ENCODE measurements at regions not wholly inside any gene's neighbourhood (a gene's known extent, or its start where the extent isn't known, plus 50 kb on each side); places are given as distances from the start of the nearest gene placed in this dataset.

DNA sequence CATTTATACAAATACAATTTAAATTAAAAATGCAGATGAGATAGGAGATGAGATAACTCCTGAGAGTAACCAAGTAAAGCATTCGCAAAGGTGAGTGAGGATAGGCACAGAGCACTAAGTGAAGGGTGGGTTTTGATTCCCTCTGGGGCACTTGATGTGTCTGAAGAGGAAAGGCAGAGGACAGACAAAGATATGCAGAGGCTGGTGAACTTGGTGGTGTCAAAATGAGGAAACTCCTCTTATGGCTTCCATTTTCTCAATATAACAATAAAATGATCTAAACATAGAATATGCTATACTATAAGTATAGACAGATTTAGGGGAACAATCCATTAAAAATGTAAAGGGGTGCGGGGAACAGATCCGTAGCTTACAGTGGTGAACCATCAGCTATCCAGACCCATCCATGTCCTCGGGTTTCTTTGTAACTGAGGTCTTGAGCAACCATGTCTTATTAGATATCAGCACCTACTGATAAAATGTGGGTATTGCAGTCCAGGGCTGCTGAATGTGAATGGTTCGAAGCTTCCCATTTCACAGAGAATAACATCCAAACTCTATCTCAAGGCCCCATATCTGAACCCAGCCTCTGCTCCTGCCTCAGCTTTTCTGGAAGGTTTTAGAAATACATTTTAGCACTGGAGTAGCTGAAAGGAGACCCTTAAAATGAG, 73.9 kb upstream of the SLC10A2 start:
- H3K4me3 ChIP-seq = no peak overlapping the region
- no peaks in the 10 kb centered on the region for H3K27me3 ChIP-seq
- no peak overlapping the region for H3K27ac ChIP-seq (replicated peaks in 1 of 4)
- no peak for TF ChIP-seq POLR2AphosphoS5 (IDR thresholded peaks at IDR 0.05)
- TF ChIP-seq, protein P1, sequence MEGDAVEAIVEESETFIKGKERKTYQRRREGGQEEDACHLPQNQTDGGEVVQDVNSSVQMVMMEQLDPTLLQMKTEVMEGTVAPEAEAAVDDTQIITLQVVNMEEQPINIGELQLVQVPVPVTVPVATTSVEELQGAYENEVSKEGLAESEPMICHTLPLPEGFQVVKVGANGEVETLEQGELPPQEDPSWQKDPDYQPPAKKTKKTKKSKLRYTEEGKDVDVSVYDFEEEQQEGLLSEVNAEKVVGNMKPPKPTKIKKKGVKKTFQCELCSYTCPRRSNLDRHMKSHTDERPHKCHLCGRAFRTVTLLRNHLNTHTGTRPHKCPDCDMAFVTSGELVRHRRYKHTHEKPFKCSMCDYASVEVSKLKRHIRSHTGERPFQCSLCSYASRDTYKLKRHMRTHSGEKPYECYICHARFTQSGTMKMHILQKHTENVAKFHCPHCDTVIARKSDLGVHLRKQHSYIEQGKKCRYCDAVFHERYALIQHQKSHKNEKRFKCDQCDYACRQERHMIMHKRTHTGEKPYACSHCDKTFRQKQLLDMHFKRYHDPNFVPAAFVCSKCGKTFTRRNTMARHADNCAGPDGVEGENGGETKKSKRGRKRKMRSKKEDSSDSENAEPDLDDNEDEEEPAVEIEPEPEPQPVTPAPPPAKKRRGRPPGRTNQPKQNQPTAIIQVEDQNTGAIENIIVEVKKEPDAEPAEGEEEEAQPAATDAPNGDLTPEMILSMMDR (IDR thresholded peaks at IDR 0.05) = peak in 2 of 3 experiments; percentile 24 to 30
- H3K36me3 ChIP-seq = no peaks in the 10 kb centered on the region
- DNase-seq (ENCODE audit: extremely low spot score) = no peak
- 68% methylated on average over 5 of the region's 5 CpGs for WGBS
- H3K9me3 ChIP-seq = no peaks in the 10 kb centered on the region
- intact Hi-C loops (cut with DNase I) = no loop called here
- H3K4me1 ChIP-seq = no peaks in the 10 kb centered on the region

DNA sequence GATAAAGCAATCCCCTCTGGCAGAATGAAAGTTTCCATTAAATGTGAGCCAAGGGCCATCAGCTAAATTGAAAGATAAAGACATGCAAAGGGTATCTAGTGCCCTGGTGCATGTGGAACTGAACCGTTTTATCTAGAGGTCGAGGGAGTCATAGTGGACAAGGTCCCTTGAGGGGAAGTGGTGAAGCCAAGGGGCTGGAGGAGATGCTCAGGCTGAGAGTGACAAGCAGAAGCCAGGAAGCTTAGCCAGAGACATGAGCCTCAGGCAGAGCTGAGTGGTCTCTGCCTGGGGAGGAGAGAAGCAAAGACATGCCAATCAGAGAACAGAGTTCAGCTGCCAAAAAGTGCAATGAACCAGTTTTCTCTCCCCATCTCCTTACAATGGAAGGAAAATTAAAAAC, 68.1 kb upstream of the SLC10A2 start:
- no peak for DNase-seq (ENCODE audit: extremely low spot score)
- no peak overlapping the region for H3K27ac ChIP-seq (replicated peaks in 1 of 4)
- 62% methylated on average over 2 of the region's 2 CpGs for WGBS
- no peaks in the 10 kb centered on the region for H3K36me3 ChIP-seq
- no peaks in the 10 kb centered on the region for H3K4me1 ChIP-seq
- intact Hi-C loops (cut with DNase I) = no loop called here
- no peak overlapping the region for H3K4me3 ChIP-seq
- TF ChIP-seq, protein P1 (IDR thresholded peaks at IDR 0.05) = no peak
- no peak for TF ChIP-seq POLR2AphosphoS5 (IDR thresholded peaks at IDR 0.05)
- no peak for TF ChIP-seq EP300 (IDR thresholded peaks at IDR 0.05)
- no peak for TF ChIP-seq POLR2A (IDR thresholded peaks at IDR 0.05; ENCODE audit: low read depth)
- no peaks in the 10 kb centered on the region for H3K27me3 ChIP-seq
- H3K9me3 ChIP-seq = no peaks in the 10 kb centered on the region

DNA sequence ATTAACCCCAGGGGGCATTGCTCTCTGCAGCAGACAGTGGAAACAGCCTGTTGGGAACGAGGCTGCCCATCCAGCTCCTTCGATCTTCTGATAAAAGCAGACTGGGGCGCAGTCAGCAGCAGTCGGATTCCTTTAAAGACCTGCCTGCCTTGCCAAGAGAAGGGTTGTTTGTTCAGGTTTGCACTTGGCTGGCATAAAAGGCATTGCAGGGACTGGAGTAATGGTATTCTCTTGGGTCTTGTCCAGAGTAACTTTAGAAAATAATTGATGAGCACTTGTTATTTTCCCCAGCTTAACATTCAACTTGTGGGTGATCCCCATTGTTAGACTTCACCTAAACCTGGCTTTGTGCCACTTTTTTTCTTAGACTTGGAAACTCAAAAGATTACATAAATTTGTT, 67.3 kb upstream of the SLC10A2 start:
- H3K9me3 ChIP-seq = no peaks in the 10 kb centered on the region
- H3K4me3 ChIP-seq = no peak overlapping the region
- H3K36me3 ChIP-seq = no peaks in the 10 kb centered on the region
- intact Hi-C loops (cut with DNase I) = no loop called here
- TF ChIP-seq EP300 (IDR thresholded peaks at IDR 0.05) = no peak
- TF ChIP-seq POLR2AphosphoS5 (IDR thresholded peaks at IDR 0.05) = no peak
- TF ChIP-seq, protein P1 (IDR thresholded peaks at IDR 0.05) = no peak
- no peak for TF ChIP-seq POLR2A (IDR thresholded peaks at IDR 0.05; ENCODE audit: low read depth)
- H3K27me3 ChIP-seq = no peaks in the 10 kb centered on the region
- H3K4me1 ChIP-seq = no peaks in the 10 kb centered on the region
- no peak for DNase-seq (ENCODE audit: extremely low spot score)
- H3K27ac ChIP-seq (replicated peaks in 1 of 4) = no peak overlapping the region
- 46% methylated on average over 4 of the region's 4 CpGs for WGBS

DNA sequence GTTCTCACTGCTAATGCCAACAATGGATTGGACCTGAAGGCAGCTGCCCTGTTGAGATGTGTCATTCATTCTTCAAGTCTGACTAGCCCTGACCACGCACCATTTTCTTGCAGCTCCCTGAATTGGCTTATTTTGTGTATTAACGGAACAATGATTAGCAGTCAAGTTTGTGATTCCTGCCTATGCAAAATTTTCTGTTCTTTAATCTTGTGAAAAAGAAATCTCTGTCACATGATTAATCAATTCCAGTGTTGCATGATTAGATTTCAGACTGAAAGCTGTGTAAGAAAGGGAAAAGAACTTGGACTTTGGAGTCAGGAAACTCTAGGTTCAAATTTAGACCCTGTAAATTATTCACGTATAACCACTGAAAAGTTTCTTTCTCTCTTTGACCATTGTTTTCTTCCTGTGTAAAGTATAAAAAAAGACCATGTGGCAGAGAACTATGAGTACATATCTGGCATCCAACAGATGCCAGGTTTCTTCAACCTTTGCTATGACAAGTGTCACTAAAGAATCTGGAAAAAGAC, 64.5 kb upstream of the SLC10A2 start:
- intact Hi-C loops (cut with DNase I) = no loop called here
- H3K4me1 ChIP-seq = no peaks in the 10 kb centered on the region
- TF ChIP-seq EP300 (IDR thresholded peaks at IDR 0.05) (no peak), POLR2AphosphoS5 (IDR thresholded peaks at IDR 0.05) (no peak)
- TF ChIP-seq, protein P1 (IDR thresholded peaks at IDR 0.05) = no peak
- H3K27me3 ChIP-seq = no peaks in the 10 kb centered on the region
- no peak overlapping the region for H3K4me3 ChIP-seq
- no peaks in the 10 kb centered on the region for H3K36me3 ChIP-seq
- H3K9me3 ChIP-seq = no peaks in the 10 kb centered on the region
- 79% methylated on average over 3 of the region's 3 CpGs for WGBS
- DNase-seq (ENCODE audit: extremely low spot score) = no peak
- H3K27ac ChIP-seq (replicated peaks in 1 of 4) = no peak overlapping the region

DNA sequence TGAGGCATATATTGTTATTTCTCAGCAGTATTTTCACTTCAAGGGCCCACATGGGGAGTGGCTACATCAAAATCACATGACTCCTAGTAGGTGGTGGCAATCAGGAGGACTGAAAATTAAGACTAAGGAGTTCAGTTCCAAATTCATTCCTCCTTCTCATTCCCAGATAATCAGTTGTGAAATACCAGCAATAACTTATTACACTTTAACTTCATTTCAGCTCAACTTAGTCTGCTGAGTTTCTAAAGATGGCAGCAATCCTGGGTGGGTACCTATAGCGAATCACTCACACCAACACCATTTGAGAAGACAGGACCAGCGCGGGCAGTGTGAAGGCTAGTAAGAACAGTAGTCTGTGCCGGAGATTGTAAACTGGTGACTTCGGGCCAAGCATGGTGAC, 63.9 kb upstream of the SLC10A2 start:
- intact Hi-C loops (cut with DNase I) = no loop called here
- no peak overlapping the region for H3K27ac ChIP-seq (replicated peaks in 1 of 4)

More for the DNA sequence above, 63.9 kb upstream of the SLC10A2 start:
- Histone ChIP-seq H3K4me1 (no peaks in the 10 kb centered on the region), H3K9me3 (no peaks in the 10 kb centered on the region), H3K4me3 (no peak overlapping the region), H3K36me3 (no peaks in the 10 kb centered on the region), H3K27me3 (no peaks in the 10 kb centered on the region)
- 90% methylated on average over 5 of the region's 5 CpGs for WGBS
- no peak for DNase-seq (ENCODE audit: extremely low spot score)
- TF ChIP-seq, protein P1 (IDR thresholded peaks at IDR 0.05) = no peak
- TF ChIP-seq EP300 (IDR thresholded peaks at IDR 0.05) = no peak

Data from esophagus muscularis mucosa (tissue), 4 donors.